PC-3 (cell line): ENCODE measurements at regions not wholly inside any gene's neighbourhood (a gene's known extent, or its start where the extent isn't known, plus 50 kb on each side); places are given as distances from the start of the nearest gene placed in this dataset.

Source experiments
- CTCF ChIP-seq: fragments of 300-600 bp; sonication (generic); conservative IDR thresholded peaks from 2 replicates; pipeline ENCODE4 v1.5.1; 2017; ENCODE audit warnings: antibody characterized with exemption, low read depth, mild to moderate bottlenecking, low read length
- EZH2 ChIP-seq: fragments of 300-600 bp; sonication (generic); IDR thresholded peaks from one replicate; pipeline ENCODE4 v1.6.1; 2017; ENCODE audit warnings: antibody characterized with exemption, mild to moderate bottlenecking, low read length; ENCODE audit not compliant: unreplicated experiment

GRCh38 chr15:57892181-57892580, 173.3 kb downstream of the ALDH1A2 start:
- TF ChIP-seq CTCF, result no peak
- TF ChIP-seq EZH2, result no peak
